Gastroesophageal sphincter (tissue), 3 donors: ENCODE measurements at regions not wholly inside any gene's neighbourhood (a gene's known extent, or its start where the extent isn't known, plus 50 kb on each side); places are given as distances from the start of the nearest gene placed in this dataset.

ENCODE experiments used
- EP300 ChIP-seq: sonication (generic); formaldehyde crosslinking; IDR thresholded peaks from one replicate; pipeline ENCODE4 v1.6.1; 2017; ENCODE audit warnings: antibody characterized with exemption, mild to moderate bottlenecking
- POLR2A ChIP-seq, 2 donors: fragments of 450-650 bp; IDR thresholded peaks; one replicate each; pipeline ENCODE4 v1.6.1; 2017; ENCODE audit warnings: antibody characterized with exemption in 2 of 2, mild to moderate bottlenecking in 2 of 2, moderate library complexity in 1 of 2
- POLR2AphosphoS5 ChIP-seq: sonication (generic); formaldehyde crosslinking; IDR thresholded peaks from one replicate; pipeline ENCODE4 v1.6.1; 2017; ENCODE audit warnings: antibody characterized with exemption
- TF ChIP-seq, protein P1 (sequence below), 4 experiments: fragments of 200-600 bp in 2 of 4; fragments of 450-650 bp in 2 of 4; sonication (generic) in 1 of 4; IDR thresholded peaks; one replicate each; pipeline ENCODE4 v1.5.1; 2017 to 2019; ENCODE audit warnings: antibody characterized with exemption in 4 of 4, mild to moderate bottlenecking in 2 of 4, moderate library complexity in 2 of 4

DNA sequence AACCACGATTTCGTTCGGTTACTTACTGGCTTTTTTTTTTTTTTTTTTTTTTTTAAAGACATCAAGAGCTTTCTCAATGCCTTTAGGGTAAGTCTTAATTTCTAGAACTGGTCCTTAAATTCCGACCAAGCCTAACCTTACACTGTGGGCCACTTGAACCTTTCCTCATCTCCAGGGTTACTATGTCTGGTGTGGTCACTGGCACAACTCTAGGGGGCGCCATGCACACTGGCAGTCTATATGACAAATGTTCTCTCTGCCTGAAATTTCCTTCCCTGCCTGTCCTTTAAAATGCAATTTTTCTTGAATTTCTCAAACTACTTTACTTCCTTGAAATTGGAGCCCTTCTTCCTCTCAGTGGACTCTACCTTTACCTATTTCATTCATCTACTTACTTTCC, 227.4 kb downstream of the KLF5 start:
- TF ChIP-seq, protein P1, sequence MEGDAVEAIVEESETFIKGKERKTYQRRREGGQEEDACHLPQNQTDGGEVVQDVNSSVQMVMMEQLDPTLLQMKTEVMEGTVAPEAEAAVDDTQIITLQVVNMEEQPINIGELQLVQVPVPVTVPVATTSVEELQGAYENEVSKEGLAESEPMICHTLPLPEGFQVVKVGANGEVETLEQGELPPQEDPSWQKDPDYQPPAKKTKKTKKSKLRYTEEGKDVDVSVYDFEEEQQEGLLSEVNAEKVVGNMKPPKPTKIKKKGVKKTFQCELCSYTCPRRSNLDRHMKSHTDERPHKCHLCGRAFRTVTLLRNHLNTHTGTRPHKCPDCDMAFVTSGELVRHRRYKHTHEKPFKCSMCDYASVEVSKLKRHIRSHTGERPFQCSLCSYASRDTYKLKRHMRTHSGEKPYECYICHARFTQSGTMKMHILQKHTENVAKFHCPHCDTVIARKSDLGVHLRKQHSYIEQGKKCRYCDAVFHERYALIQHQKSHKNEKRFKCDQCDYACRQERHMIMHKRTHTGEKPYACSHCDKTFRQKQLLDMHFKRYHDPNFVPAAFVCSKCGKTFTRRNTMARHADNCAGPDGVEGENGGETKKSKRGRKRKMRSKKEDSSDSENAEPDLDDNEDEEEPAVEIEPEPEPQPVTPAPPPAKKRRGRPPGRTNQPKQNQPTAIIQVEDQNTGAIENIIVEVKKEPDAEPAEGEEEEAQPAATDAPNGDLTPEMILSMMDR (IDR thresholded peaks at IDR 0.05): no peak
- TF ChIP-seq POLR2AphosphoS5 (no peak), POLR2A (IDR thresholded peaks at IDR 0.05) (no peak), EP300 (no peak)
